OCI-LY3 (cell line): ENCODE measurements at regions not wholly inside any gene's neighbourhood (a gene's known extent, or its start where the extent isn't known, plus 50 kb on each side); places are given as distances from the start of the nearest gene placed in this dataset.

Experiments
- EZH2phosphoT487 ChIP-seq: fragments of 200-600 bp; shearing (Covaris generic); IDR thresholded peaks from 2 replicates; pipeline ENCODE4 v1.6.1; 2018; ENCODE audit warnings: antibody characterized with exemption, mixed run types, low read depth
- TF ChIP-seq, protein P1 (sequence below): fragments of 200-600, 300-600 bp; sonication (generic); IDR thresholded peaks from 2 replicates; pipeline ENCODE4 v1.5.1; 2014; ENCODE audit warnings: antibody characterized with exemption, low read length, low read depth

- TF ChIP-seq, protein P1, sequence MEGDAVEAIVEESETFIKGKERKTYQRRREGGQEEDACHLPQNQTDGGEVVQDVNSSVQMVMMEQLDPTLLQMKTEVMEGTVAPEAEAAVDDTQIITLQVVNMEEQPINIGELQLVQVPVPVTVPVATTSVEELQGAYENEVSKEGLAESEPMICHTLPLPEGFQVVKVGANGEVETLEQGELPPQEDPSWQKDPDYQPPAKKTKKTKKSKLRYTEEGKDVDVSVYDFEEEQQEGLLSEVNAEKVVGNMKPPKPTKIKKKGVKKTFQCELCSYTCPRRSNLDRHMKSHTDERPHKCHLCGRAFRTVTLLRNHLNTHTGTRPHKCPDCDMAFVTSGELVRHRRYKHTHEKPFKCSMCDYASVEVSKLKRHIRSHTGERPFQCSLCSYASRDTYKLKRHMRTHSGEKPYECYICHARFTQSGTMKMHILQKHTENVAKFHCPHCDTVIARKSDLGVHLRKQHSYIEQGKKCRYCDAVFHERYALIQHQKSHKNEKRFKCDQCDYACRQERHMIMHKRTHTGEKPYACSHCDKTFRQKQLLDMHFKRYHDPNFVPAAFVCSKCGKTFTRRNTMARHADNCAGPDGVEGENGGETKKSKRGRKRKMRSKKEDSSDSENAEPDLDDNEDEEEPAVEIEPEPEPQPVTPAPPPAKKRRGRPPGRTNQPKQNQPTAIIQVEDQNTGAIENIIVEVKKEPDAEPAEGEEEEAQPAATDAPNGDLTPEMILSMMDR, result no peak
- TF ChIP-seq EZH2phosphoT487, result no peak
Observed at GRCh38 chrX:117808426-117808825, 308.2 kb downstream of the KLHL13 start.
